ENCODE measurements at regions not wholly inside any gene's neighbourhood (a gene's known extent, or its start where the extent isn't known, plus 50 kb on each side); places are given as distances from the start of the nearest gene placed in this dataset.

DNA sequence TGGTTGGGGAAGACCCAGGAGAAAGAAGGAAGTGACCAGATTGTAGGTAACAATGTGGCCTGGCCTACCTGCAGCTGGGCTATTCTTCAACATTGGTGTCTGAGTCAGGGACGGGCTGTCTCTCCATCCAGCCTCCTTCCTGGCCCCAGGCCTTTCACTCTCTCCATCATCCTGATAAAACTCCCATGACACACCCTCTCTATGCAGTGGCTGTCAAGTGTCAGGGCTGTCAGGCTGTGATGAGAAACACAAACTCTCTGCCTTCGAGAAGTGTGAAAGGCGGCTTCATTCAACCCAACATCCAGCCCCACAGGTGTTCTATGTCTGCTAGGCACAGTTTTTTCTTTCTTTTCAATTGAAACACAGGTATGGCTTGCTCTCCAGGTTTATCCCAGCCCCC is 153.3 kb upstream of the VSTM2B start:
- no peak for DNase-seq (ENCODE audit: low read depth, low spot score)

- no peak for DNase-seq (ENCODE audit: low read depth, low spot score)
These were observed 152.6 kb upstream of the VSTM2B start for GRCh38 chr19:29372921-29373797.

GRCh38 chr19:29375429-29376119 is 150.2 kb upstream of the VSTM2B start:
- DNase-seq (ENCODE audit: low read depth, low spot score) = no peak

GRCh38 chr19:29376855-29377354 is 148.9 kb upstream of the VSTM2B start:
- no peak for DNase-seq (ENCODE audit: low read depth, low spot score)

DNA sequence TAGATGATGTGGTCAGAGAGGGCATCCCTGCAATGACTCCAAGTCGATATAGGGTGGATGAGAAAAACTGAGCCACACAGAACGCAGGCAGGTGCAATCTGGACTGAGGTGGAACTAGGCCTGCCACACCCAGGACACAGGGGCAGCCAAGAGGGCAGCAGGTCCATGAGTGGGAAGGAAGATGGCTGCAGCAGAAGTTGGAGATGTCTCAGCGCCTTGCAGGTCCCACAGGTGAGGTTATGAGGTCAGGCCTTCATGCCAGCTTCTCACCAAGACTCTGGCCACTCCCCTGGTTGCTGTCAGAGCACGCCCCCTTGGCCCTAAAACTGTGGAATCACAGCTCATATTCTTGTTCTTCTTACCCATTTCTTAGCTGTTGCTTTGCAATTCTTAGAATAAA is 147.7 kb upstream of the VSTM2B start:
- DNase-seq (ENCODE audit: low read depth, low spot score) = no peak

- no peak for DNase-seq (ENCODE audit: low read depth, low spot score)
These were observed 147.2 kb upstream of the VSTM2B start for GRCh38 chr19:29378543-29379080.

GRCh38 chr19:29379257-29380021 is 146.4 kb upstream of the VSTM2B start:
- no peak for DNase-seq (ENCODE audit: low read depth, low spot score)

DNA sequence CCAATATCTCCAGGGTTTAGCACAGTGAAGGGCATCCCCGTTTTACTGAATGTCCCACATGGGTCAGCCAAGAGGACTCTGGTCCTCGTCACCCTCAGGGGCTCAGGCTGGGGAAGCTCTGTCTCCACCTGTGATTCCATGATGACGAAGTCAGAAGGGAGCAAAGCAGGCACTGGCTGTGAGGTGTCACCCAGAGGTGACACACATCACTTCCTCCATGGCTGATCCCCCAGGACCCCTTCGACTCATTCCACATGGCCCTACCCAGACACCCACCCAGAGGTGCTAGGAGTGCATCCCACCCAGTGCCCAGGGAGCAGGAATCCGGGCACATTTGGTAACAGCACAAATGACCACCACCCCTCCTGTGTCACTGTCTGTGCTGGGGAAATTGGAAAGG is 145.2 kb upstream of the VSTM2B start:
- no peak for DNase-seq (ENCODE audit: low read depth, low spot score)

DNA sequence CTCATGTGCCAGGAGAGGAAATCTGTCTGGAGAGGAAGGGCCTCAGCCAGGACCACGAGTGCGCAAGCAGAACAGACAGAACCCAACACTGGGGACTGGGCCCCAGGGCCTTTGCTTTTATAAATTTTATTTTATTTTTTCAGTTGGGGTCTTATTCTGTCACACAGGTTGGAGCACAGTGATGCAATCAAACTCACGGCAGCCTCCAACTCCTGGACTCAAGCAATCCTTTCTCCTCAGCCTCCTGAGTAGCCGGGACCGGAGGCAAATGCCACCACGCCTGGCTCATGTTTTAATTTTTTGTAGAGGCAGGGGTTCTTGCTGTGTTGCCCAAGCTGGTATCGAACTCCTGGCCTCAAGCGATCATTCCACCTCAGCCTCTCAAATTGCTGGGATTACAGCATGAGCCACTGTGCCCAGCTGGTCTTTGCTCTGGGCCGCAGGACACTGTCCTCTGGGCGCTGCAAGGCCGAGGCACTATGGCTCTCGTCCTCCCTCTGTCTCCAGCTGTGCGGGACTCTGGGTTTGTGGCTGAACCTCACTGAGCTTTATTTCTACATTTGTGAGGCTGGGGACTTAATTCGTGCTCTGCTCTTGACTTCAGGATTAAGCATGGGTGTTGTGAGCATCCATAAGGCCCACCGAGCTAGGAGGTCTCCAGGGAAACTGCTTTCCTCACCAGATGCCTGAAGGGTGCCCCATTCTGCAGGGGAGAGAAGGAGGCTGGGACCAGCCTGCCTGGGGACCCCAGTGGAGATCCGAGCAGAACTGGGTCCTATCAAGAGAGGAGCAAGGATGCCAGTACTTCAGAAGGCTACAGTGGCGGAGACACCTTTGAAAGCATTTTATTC is 144.2 kb upstream of the VSTM2B start:
- DNase-seq (ENCODE audit: low read depth, low spot score) = no peak

DNA sequence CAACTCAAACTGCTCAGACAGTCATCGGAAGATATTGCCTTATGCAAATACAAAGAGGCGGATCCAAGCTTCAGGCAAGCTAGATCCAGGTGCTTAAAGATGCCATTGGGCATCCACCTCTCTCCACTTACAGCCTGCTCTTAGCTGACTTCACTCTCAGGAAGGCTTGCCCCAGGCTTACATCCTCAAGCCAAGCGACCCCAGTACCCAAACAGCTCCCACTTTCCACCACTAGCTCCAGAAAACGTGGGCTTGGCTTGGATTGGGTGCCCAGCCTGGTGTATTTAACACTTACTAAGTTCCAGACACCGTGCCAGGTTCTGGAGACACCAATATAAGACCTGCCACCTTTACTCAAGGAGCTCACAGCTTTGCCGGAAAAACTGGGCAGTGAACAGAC is 142.1 kb upstream of the VSTM2B start:
- no peak for DNase-seq (ENCODE audit: low read depth, low spot score)

DNA sequence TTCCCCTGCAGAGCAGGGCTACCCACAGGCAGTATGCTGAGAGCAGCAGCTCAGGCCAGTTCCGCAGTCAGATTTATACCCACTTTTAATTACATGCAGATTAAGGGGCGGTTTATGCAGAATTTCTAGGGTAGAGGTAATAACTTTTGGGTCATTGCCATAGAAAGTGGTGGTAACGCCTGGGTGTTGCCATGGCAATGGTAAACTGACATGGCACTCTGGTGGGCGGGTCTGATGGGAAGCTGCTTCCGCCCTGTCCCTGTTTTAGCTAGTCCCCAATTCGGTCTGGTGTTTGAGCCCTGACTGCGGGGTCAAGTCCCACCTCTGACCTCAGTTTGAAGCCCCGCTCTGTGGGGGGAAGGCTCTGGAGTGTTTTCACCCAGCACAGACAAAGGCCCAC is 141.1 kb upstream of the VSTM2B start:
- no peak for DNase-seq (ENCODE audit: low read depth, low spot score)

GRCh38 chr19:29385191-29385795 is 140.5 kb upstream of the VSTM2B start:
- DNase-seq (ENCODE audit: low read depth, low spot score) = no peak

DNA sequence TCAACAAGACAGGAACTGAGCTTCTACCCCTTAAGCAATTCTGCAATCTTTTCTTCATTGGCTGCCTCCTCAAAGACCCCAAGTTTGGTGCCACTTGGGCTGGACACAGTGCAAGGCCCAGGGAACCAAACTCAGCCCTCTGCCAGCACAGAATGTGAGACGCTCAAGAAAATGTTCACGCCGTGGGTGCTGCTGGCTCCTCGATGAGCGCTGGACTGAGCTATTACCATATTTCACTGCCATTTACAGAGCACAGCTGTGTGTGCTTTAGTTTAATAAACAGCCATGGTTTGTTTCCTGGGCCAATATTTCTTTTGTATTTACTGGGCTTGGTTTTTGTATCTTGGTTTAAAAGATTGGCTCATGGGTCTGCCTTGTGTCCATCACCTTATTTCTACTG is 138.8 kb upstream of the VSTM2B start:
- DNase-seq (ENCODE audit: low read depth, low spot score) = no peak

GRCh38 chr19:29387586-29387985 is 138.2 kb upstream of the VSTM2B start:
- DNase-seq (ENCODE audit: low read depth, low spot score) = no peak

DNA sequence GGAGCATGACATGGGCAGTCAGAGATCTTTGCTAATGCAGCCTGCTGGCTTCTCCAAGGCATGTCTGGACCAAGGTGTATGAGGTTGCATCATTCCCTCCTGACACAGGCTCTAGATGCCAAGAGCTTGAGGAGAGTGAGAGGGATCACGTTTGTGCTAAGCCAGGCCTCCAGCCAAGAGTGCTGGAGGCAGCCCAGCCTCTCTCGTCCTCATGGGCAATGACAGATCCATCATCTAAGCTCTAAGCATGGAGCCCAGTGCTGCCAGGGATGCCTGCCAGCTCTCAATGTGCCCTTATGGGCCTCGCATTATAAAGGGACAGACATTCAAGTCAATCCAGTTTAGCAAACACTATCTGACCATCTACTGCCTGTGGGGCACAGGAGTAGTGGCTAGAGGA is 136.3 kb upstream of the VSTM2B start:
- DNase-seq (ENCODE audit: low read depth, low spot score) = no peak

GRCh38 chr19:29390742-29391141 is 135.1 kb upstream of the VSTM2B start:
- DNase-seq (ENCODE audit: low read depth, low spot score) = no peak

- no peak for DNase-seq (ENCODE audit: low read depth, low spot score)
These were observed 131.8 kb upstream of the VSTM2B start for GRCh38 chr19:29393915-29394460.

DNA sequence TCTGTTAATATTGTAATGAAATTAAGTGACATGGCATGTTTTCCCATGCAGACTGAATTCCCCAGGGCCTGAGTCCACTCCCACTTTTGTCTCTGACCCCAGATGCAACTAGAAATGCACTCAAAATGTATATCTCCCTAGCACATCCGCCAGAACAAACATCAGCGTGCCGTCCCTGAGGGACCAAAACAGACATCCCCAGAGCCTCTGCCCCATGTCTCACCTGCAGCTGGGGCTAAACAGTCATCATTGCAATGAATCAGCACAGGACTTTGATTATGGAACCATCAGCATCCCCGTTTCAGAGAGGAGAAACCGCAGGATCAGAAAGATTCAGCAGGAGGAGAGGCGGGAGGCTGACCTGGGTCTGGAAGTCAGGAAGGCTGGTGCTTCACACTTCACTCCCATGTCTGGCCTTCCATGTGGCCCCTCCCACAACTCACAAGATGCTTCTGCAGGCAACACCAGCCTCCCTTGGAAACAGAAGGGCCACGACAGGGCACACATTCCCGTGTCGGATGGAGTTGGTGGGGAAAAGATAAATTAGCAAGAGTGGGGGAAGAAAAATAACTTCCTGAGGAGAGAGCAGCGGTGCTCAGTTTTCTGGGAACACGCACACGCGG is 130.6 kb upstream of the VSTM2B start:
- no peak for DNase-seq (ENCODE audit: low read depth, low spot score)

GRCh38 chr19:29395734-29396414 is 129.9 kb upstream of the VSTM2B start:
- no peak for DNase-seq (ENCODE audit: low read depth, low spot score)

Data from astrocyte of the hippocampus (primary cell).